Neural cell (in vitro differentiated cells): ENCODE measurements at regions not wholly inside any gene's neighbourhood (a gene's known extent, or its start where the extent isn't known, plus 50 kb on each side); places are given as distances from the start of the nearest gene placed in this dataset.
"Not testable (repeated sequence)": the region's sequence is repeated elsewhere in the genome, so short reads cannot be mapped to it uniquely, and the experiment has no call there.

Experiments
- H2AFZ ChIP-seq: fragments of 200-600, 300-800 bp; sonication (generic), shearing (Covaris generic); 2 replicates; pipeline ENCODE4 v1.6.0; 2014; ENCODE audit warnings: low read depth, mild to moderate bottlenecking, antibody characterized with exemption, low read length, moderate library complexity
- H3F3A ChIP-seq: fragments of 200-600 bp; shearing (Covaris generic); 2 replicates; pipeline ENCODE4 v1.6.1; 2016; ENCODE audit warnings: mild to moderate bottlenecking, moderate library complexity, mixed read lengths, antibody characterized with exemption, low read length; ENCODE audit not compliant: insufficient read depth, poor library complexity, severe bottlenecking
- H3K27ac ChIP-seq: fragments of 200-600, 300-800 bp; sonication (generic), shearing (Covaris generic); 2 replicates; pipeline ENCODE4 v1.5.1; 2014; ENCODE audit warnings: mild to moderate bottlenecking, low read length, moderate library complexity
- H3K27me3 ChIP-seq: fragments of 300-800, 200-600 bp; sonication (generic), shearing (Covaris generic); 2 replicates; pipeline ENCODE4 v1.6.0; 2014; ENCODE audit warnings: mild to moderate bottlenecking, low read depth, low read length, moderate library complexity; ENCODE audit not compliant: insufficient read depth
- H3K36me3 ChIP-seq: fragments of 300-800, 200-600 bp; sonication (generic), shearing (Covaris generic); 2 replicates; pipeline ENCODE4 v1.5.1; 2014; ENCODE audit warnings: mild to moderate bottlenecking, antibody characterized with exemption, low read length, moderate library complexity; ENCODE audit not compliant: insufficient read depth
- H3K4me2 ChIP-seq: fragments of 300-800, 200-600 bp; sonication (generic), shearing (Covaris generic); 2 replicates; pipeline ENCODE4 v1.6.0; 2014; ENCODE audit warnings: mild to moderate bottlenecking, low read length
- H3K4me3 ChIP-seq: fragments of 300-800, 200-600 bp; sonication (generic), shearing (Covaris generic); 2 replicates; pipeline ENCODE4 v1.5.1; 2014; ENCODE audit warnings: mild to moderate bottlenecking, low read length, moderate library complexity
- H3K79me2 ChIP-seq: fragments of 200-600 bp; shearing (Covaris generic); replicated peaks from 2 replicates; pipeline ENCODE4 v1.6.0; 2014; ENCODE audit warnings: mild to moderate bottlenecking, low read length, moderate library complexity; ENCODE audit not compliant: insufficient read depth
- H3K9ac ChIP-seq: fragments of 300-800, 200-600 bp; sonication (generic), shearing (Covaris generic); 2 replicates; pipeline ENCODE4 v1.6.1; 2016; ENCODE audit warnings: mild to moderate bottlenecking, low read length, mixed read lengths
- H3K9me2 ChIP-seq: fragments of 200-600 bp; shearing (Covaris generic); 2 replicates; pipeline ENCODE4 v1.6.1; 2016; ENCODE audit warnings: mild to moderate bottlenecking, low read length, mixed read lengths; ENCODE audit not compliant: insufficient read depth
- H3K9me3 ChIP-seq: fragments of 200-600, 300-800 bp; sonication (generic), shearing (Covaris generic); 2 replicates; pipeline ENCODE4 v1.6.1; 2016; ENCODE audit warnings: mild to moderate bottlenecking, mixed run types, low read length, moderate library complexity, mixed read lengths
- H4K20me1 ChIP-seq: fragments of 200-600 bp; shearing (Covaris generic); 2 replicates; pipeline ENCODE4 v1.6.1; 2016; ENCODE audit warnings: mild to moderate bottlenecking, mixed run types; ENCODE audit not compliant: insufficient read depth
- CTCF ChIP-seq: fragments of 450-650 bp; IDR thresholded peaks from 2 replicates; pipeline ENCODE4 v1.5.1; 2014; ENCODE audit warnings: antibody characterized with exemption, mild to moderate bottlenecking, moderate library complexity; ENCODE audit not compliant: poor library complexity, severe bottlenecking
- EP300 ChIP-seq: fragments of 450-650 bp; conservative IDR thresholded peaks from 2 replicates; pipeline ENCODE4 v1.6.1; 2014; ENCODE audit warnings: antibody characterized with exemption, mild to moderate bottlenecking, moderate library complexity; ENCODE audit not compliant: poor library complexity, severe bottlenecking
- EZH2 ChIP-seq: fragments of 200-600, 300-800 bp; shearing (Covaris generic), sonication (generic); IDR thresholded peaks from 2 replicates; pipeline ENCODE4 v1.6.1; 2014; ENCODE audit warnings: antibody characterized with exemption, low read length, borderline replicate concordance, mild to moderate bottlenecking; ENCODE audit not compliant: insufficient read depth, poor library complexity, severe bottlenecking
- MXI1 ChIP-seq: fragments of 450-650 bp; conservative IDR thresholded peaks from 2 replicates; pipeline ENCODE4 v1.6.1; 2014; ENCODE audit warnings: antibody characterized with exemption, mild to moderate bottlenecking; ENCODE audit not compliant: poor library complexity, severe bottlenecking
- POLR2AphosphoS5 ChIP-seq: IDR thresholded peaks from 2 replicates; pipeline ENCODE4 v1.6.1; 2012
- RAD21 ChIP-seq: fragments of 450-650 bp; conservative IDR thresholded peaks from 2 replicates; pipeline ENCODE4 v1.6.1; 2014; ENCODE audit warnings: antibody characterized with exemption, mild to moderate bottlenecking, moderate library complexity
- REST ChIP-seq: IDR thresholded peaks from 2 replicates; pipeline ENCODE4 v1.6.1; 2012; ENCODE audit warnings: borderline replicate concordance
- SMC3 ChIP-seq: fragments of 450-650 bp; conservative IDR thresholded peaks from 2 replicates; pipeline ENCODE4 v1.6.1; 2014; ENCODE audit warnings: antibody characterized with exemption, mild to moderate bottlenecking, moderate library complexity; ENCODE audit not compliant: poor library complexity
- TAF1 ChIP-seq: IDR thresholded peaks from 2 replicates; pipeline ENCODE4 v1.6.1; 2012; ENCODE audit warnings: low read depth

GRCh38 chr10:105729428-105729827, 1088.3 kb downstream of the SORCS3 start:
- TF ChIP-seq REST (no peak), RAD21 (no peak), POLR2AphosphoS5 (no peak), EZH2 (no peak), MXI1 (no peak), SMC3 (no peak), CTCF (no peak), EP300 (no peak), TAF1 (no peak)
- H2AFZ ChIP-seq = no peak overlapping the region

GRCh38 chr10:105727586-105727985, 1086.5 kb downstream of the SORCS3 start:
- not testable (repeated sequence) for H3F3A ChIP-seq, H3K27me3 ChIP-seq

More at GRCh38 chr10:105729428-105729827, 1088.3 kb downstream of the SORCS3 start:
- no peaks in the 10 kb centered on the region for H3K9me2 ChIP-seq
- no peaks in the 10 kb centered on the region for H4K20me1 ChIP-seq
- H3K27ac ChIP-seq = no peak overlapping the region
- no peak overlapping the region for H3K9ac ChIP-seq
- no peaks in the 10 kb centered on the region for H3K9me3 ChIP-seq
- H3K36me3 ChIP-seq = no peaks in the 10 kb centered on the region
- H3K27me3 ChIP-seq = no peaks in the 10 kb centered on the region
- H3F3A ChIP-seq = no peaks in the 10 kb centered on the region
- no peak overlapping the region for H3K4me2 ChIP-seq
- H3K79me2 ChIP-seq = no peaks in the 10 kb centered on the region
- H3K4me3 ChIP-seq = no peak overlapping the region

GRCh38 chr10:105727131-105727530, 1086.0 kb downstream of the SORCS3 start:
- Histone ChIP-seq H3K27me3 (no peaks in the 10 kb centered on the region), H3K27ac (no peak overlapping the region), H3K4me3 (no peak overlapping the region), H3K9ac (no peak overlapping the region), H4K20me1 (no peaks in the 10 kb centered on the region), H3F3A (no peaks in the 10 kb centered on the region), H3K79me2 (no peaks in the 10 kb centered on the region), H3K9me2 (no peaks in the 10 kb centered on the region), H3K4me2 (no peak overlapping the region), H3K36me3 (no peaks in the 10 kb centered on the region), H3K9me3 (no peaks in the 10 kb centered on the region), H2AFZ (no peak overlapping the region)
- TF ChIP-seq SMC3 (no peak), EZH2 (no peak), MXI1 (no peak), RAD21 (no peak), TAF1 (no peak)

More at GRCh38 chr10:105727586-105727985, 1086.5 kb downstream of the SORCS3 start:
- not testable (repeated sequence) for H3K9me3 ChIP-seq, H3K4me2 ChIP-seq, H3K27ac ChIP-seq, H3K36me3 ChIP-seq, H4K20me1 ChIP-seq, H3K9me2 ChIP-seq, H2AFZ ChIP-seq, H3K79me2 ChIP-seq, H3K4me3 ChIP-seq, H3K9ac ChIP-seq
